ENCODE measurements at regions not wholly inside any gene's neighbourhood (a gene's known extent, or its start where the extent isn't known, plus 50 kb on each side); places are given as distances from the start of the nearest gene placed in this dataset.

DNA sequence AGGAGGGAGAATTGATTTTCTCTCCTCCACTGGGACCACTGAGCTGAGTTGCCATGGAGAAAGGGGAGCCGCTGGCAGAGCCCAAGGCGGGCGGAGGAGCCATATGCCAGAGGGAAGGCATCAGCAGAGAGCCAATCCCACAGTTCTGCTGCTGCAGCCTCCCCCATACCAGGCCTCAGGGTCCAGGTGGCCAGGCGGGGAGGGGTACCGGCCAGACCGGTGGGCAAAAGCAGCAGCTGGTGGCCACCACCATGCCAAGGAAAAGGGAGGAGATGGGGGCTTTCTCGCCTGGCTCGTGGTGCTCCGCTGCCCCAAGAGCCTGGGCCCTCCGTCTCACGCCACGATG lies 72.8 kb downstream of the PITPNM2 start:
- no peak for DNase-seq (ENCODE audit: low read depth, low spot score)

GRCh38 chr12:123077298-123078119 lies 73.4 kb downstream of the PITPNM2 start:
- DNase-seq (ENCODE audit: low read depth, low spot score) = no peak

DNA sequence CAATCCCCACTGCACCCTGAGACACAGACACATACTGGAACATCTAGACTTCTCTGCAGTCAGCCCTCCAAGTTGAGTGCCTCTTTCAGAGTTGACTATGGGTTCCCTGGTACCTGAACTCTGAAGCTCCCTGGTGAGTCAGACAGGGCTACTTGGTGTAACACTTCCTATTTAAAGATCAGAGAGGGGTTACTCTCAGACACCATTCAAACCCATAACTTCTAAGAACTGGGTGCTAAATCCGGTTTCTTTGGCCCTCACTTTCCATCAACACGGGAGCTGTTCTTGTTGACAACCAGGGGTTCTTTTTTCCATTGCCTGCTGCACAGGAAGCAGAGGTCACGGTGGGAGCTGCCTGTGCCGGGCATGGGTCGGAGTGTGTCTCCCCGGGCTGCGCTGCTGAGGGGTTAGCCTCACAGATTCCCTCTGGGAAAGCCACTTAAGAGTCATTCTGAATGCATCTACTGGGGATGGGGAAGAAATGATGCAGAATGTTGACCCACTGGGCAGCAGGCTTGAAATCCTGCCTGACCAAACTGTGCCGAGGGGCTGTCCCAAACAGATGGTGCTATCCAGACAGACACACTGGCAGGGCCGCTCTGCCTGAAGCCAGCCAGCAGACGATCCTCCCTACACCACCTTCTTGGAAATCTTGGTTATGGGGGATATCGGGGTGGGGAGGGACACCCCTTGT lies 74.1 kb downstream of the PITPNM2 start:
- no peak for DNase-seq (ENCODE audit: low read depth, low spot score)

DNA sequence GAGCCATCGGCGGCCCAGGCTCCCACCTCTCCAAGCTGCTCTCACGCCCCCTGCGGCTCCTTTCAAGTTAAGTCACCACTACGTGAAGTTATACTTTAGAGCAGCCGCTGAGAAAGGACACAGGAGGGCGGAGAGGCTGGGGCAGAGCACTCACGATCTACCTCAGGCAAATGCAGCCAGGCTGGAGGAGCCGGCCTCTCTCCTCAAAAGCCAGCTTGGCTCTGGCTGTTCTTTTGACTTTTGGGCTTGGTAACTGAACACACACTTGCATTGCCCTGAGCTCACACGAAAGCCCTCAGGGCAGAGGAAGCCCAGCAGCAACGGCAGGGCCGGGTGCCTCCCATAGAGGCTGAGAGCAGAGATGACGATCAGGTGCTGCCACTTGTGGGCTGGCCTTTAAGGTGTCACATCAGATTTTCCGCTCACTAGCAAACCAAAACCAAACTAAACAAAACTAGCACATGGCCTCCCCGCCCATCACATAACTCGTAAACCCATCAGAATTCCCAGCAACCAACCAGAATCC lies 75.2 kb downstream of the PITPNM2 start:
- no peak for DNase-seq (ENCODE audit: low read depth, low spot score)

DNA sequence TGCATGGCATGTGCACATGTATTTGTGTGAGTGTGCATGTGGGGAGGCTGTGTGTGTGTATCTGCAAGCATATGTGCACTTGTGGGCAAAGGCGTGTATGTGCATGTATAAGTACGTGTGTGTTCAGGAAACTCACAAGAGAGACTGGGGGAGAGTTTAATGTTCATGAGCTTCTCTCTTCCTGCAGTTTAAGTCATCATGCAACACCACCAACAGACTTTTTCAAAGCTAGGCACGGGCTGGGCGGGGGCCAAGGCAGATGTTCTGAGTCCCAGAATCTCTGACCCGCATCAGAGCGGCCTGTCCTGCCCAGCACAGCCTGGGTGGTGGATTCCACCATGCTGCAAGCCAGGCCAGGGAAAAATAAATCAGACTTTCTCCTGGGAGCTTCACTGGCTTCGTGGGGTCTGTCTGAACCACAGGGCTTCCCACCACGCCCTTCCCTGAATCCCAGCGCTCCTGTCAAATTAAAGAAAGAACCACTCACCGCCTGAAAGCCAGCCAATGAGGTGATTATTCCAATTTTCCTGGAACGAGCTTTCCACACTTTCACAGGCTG lies 75.7 kb downstream of the PITPNM2 start:
- DNase-seq (ENCODE audit: low read depth, low spot score) = no peak

DNA sequence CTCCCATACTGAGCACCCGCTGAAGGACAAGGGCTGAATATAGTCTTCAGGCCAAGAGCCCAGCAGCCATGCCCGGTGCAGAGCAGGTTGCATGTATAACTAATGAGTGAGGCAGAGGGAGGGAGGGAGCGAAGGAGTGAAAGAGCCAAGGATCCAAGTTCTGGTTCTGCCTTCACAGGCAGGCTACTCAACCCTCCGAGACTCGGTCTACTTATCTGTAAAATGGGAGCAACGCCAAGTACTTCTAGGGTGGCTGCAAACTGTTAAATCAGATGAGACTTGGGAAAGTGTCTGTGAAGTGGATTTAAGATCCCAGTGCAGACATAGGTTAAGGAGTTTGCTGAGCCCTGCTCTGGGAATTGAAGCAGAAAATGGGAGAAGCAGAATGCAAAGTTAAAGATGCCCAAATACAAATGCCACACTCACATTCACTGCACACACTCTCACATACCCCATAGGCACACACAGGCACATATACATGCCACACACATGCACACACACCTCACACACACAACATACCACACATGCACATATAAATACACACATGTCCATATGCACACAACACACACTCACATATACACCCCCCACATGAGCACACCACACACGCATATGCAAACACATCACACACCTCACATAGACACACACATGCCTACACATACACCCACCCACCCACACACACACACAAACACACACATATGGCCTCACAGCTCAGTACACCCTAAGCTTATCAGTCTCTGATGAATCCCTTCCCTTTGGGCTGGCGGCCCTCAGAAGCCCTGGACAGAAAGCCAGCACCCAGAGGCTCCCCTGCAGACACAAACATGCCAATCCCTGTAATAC lies 76.7 kb downstream of the PITPNM2 start:
- no peak for DNase-seq (ENCODE audit: low read depth, low spot score)

GRCh38 chr12:123073292-123073691 lies 77.6 kb downstream of the PITPNM2 start:
- no peak for DNase-seq (ENCODE audit: low read depth, low spot score)

- DNase-seq (ENCODE audit: low read depth, low spot score) = no peak
These were observed 79.0 kb downstream of the PITPNM2 start for GRCh38 chr12:123071857-123072256.

- no peak for DNase-seq (ENCODE audit: low read depth, low spot score)
These were observed 79.6 kb downstream of the PITPNM2 start for GRCh38 chr12:123071099-123071800.

DNA sequence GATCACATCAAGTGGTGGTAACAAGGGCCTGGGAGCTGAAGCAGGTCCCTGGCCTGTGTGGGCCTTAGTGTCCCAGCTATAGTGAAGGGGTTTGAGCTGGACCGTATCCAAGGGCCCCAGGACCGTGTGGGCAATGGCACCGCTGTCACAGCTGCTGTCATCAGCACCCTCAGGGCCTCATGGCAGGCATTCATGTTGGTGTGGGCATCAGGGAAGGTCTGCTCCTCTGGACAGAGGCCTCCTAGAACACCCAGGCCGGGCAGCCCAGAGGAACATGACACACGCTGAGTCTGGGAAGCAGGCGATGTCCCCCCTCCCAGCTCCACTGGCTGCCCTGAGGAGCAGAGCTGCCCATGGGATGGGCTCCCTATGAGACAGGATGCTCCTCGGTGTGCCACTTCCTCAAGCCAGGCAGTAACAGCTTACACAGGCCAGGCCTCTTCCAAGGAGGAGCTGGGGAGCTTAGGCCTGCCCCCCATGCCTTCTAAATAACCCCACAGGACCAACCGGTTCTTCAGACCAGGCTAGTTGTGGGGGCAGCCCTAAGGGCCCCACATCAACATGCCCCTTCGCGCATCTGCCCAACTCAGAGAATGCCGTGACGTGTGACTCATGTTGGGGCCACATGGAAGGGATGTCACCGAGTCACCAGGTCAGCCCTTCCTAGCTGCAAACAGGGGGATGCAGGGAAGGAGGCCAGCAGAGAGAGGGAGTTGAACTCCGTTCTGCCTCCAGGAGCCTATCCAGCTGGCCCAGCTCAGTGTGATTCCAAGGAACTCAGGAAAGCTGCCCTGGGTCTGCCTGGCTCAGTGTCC lies 80.4 kb downstream of the PITPNM2 start:
- DNase-seq (ENCODE audit: low read depth, low spot score) = no peak

GRCh38 chr12:123069436-123070266 lies 81.2 kb downstream of the PITPNM2 start:
- no peak for DNase-seq (ENCODE audit: low read depth, low spot score)

DNA sequence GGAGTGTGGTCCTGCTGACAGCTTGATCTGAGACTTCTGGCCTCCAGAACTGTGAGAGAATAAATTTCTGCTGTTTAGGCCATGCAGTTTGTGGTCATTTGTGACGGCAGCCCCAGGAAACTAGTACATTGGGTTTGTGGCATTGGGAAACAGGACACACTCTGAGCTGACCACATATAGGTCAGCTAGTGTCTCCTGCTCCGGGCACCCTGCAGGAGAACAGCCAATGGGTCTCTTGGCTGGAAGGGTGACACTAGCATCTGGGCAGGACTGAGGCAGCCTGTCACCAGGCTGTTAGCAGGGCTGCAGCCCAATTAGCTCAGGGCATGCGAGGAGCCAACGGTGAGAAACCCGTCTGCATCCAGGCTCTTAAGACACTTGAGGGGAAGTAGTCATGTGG lies 83.2 kb downstream of the PITPNM2 start:
- no peak for DNase-seq (ENCODE audit: low read depth, low spot score)

DNA sequence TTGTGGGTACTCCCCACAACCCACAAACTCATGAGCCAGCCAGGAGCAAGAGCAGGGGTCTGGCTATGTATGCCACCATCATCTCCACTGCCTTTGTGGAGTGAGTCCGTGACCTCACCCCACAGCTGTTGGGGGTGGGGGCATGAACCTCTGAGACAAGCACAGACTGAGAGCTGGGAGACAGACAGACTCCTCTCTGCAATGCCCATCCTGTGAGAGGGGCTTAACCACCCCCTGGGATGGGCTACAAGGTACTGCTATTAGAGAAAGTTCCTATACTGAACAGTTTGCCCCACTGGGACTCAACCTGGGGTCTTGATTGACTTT lies 84.5 kb downstream of the PITPNM2 start:
- no peak for DNase-seq (ENCODE audit: low read depth, low spot score)

DNA sequence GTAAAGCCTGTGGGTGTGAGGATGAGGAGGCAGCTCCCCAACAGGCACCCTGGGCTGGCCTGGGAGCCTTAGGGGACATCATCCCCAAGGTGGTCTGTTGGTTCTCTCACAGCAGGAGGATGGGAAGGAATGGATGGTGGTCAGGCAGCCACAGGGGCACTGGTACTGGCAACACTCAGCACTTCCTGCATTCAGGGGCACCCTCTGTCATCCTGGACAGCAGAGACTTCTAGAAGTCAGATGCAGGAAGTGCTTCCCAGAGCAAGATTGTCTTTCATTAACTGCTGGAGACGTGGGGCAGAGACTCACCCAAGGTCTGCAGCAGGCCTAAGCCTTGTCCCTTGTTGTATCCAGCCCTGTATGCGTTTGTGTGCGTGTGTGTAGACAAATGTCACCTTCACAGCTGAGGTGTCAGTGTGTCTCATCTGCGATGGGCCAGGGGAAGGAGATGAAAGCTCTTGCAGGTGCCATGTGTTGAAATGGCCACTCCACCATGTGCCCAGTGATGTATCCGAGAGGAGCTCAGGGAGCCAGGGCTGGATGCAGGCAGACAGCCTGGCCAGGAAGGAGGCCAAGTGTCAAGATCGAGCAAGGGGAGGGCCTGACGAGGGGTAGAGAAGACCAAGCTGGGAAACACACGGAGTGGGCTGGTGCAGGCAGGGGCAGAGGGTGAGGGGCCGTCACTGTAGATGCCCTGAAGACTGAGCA lies 85.1 kb downstream of the PITPNM2 start:
- DNase-seq (ENCODE audit: low read depth, low spot score) = no peak

GRCh38 chr12:123064885-123065619 lies 84.6 kb downstream of the ARL6IP4 start:
- no peak for DNase-seq (ENCODE audit: low read depth, low spot score)

- no peak for DNase-seq (ENCODE audit: low read depth, low spot score)
These were observed 83.9 kb downstream of the ARL6IP4 start for GRCh38 chr12:123064366-123064765.

GRCh38 chr12:123063535-123063934 lies 83.1 kb downstream of the ARL6IP4 start:
- DNase-seq (ENCODE audit: low read depth, low spot score) = no peak

Data from pulmonary artery endothelial cell (primary cell).